GM21390 (cell line): ENCODE measurements at regions not wholly inside any gene's neighbourhood (a gene's known extent, or its start where the extent isn't known, plus 50 kb on each side); places are given as distances from the start of the nearest gene placed in this dataset.

Experiments
- ATAC-seq: cut with Tn5 transposase; IDR thresholded peaks from one replicate; pipeline ENCODE4 v1.9.1; 2021; ENCODE audit not compliant: unreplicated experiment

DNA sequence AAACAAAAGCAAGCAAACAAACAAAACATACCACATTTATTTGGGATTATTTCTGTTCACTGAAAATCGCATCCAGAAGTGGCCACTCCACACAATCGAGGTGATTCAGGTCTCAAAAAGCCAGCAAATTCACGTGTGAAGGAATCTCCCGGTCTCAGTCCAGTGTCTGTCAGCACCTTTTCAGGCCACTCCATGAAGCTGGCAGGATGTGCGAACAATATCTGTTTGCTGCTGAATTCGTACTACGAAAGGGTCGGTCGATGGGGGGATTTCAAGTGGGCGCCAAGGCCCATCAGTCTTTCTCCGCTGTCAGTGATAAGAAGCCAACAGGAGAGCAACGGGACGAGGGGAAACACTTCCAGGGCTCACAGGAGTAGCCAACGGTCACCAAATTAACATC, 505.1 kb downstream of the IRX1 start:
- no peak for ATAC-seq

- ATAC-seq: no peak
These were observed 505.6 kb downstream of the IRX1 start for GRCh38 chr5:4101189-4101588.

- ATAC-seq: no peak
These were observed 509.4 kb downstream of the IRX1 start for GRCh38 chr5:4104831-4105597.

- ATAC-seq: no peak
These were observed 513.1 kb downstream of the IRX1 start for GRCh38 chr5:4108690-4109089.

GRCh38 chr5:4113426-4113825, 517.8 kb downstream of the IRX1 start:
- ATAC-seq: no peak

DNA sequence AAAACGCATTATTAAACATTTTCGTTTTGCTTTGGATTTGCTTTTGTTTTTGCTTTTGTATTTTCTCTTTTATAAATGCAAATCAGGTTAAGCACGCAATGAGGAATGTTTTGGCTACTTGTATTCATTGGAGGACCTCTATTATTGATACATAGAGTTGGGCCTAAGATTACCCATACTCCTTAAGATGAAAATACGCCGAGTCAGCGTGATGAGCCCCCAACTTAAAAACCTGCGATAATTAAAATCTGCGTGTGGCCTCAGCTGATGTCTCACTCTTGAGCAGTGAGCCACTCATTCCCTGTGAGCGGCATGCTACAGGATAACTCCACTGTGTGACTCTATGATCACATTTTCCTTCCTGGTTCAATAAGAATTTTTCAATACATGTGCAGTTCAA, 518.3 kb downstream of the IRX1 start:
- ATAC-seq: no peak

- no peak for ATAC-seq
These were observed 518.8 kb downstream of the IRX1 start for GRCh38 chr5:4114452-4114851.

- no peak for ATAC-seq
These were observed 521.2 kb downstream of the IRX1 start for GRCh38 chr5:4116834-4117233.

DNA sequence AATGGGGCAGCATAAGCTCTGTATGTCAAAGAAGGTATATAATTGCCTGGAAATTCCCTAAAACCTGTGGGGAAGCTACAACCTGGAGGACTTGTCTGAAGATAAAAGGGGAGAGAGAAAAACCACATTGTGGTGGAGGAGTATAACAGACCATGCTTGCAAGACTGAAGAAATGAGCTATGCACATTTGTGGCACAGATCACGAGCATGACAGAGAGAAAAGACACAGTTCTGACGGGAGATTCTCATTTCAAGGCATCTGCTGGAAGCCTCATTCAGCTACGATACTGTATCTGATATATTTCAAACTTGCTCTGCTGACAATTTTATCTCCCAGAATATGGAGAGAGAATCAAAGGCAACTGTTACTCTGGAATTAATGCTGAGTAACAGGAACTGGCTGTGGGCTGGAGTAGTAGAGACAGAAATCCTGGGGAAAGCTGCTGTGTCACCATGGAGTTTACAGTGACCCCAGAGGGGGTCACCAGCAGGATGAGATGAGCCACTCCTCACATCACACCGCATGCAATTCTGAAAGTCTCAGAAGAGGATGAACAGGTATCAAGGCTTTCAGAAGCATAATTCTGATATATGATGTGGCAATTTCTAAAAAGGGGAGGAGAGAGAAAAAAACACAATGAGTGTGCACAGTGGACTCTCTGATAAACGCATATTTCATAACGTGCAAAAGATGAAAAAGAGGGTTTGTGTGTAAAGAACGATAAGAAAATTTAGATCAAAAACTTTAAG, 528.8 kb downstream of the IRX1 start:
- no peak for ATAC-seq

- no peak for ATAC-seq
These were observed 533.4 kb downstream of the IRX1 start for GRCh38 chr5:4128994-4129393.

- no peak for ATAC-seq
These were observed 533.9 kb downstream of the IRX1 start for GRCh38 chr5:4129523-4129922.

DNA sequence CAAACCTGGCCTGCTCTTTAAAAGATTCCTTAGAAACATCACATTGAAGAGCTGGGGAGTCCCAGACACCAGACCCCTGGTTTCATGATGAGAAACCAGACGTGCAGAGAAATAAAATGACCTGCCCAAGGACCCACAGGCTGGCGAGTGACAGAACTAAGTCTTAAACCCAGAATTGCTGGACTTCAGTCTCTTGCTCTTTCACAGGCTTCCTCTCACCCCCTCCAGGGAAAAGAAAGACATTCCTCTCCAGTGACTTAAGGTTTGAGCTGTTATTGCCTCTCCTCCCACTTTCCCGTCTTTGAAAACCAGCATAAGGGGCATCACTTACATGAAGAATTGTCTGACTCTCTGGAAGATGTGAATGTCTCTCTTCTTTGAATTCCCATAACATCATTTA, 535.2 kb downstream of the IRX1 start:
- ATAC-seq: no peak

DNA sequence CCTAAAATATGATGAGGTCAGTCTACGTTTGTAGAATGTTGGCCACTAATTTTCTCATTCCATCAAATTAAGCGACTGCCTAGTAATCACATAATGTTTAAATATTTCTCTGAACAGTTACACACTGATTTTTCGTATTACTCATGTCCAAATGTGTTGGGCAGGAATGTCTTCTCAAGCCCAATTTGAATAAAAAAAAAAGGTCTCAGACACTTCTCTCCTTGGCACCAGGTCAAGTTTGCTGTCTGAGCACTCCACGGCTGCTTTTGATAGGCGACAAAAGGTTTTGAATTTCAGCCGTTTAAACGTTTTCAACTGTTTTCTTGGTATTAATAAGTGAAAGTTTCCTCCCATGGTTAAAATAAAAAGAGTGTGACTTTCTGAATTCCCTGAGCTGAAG, 542.1 kb downstream of the IRX1 start:
- no peak for ATAC-seq

DNA sequence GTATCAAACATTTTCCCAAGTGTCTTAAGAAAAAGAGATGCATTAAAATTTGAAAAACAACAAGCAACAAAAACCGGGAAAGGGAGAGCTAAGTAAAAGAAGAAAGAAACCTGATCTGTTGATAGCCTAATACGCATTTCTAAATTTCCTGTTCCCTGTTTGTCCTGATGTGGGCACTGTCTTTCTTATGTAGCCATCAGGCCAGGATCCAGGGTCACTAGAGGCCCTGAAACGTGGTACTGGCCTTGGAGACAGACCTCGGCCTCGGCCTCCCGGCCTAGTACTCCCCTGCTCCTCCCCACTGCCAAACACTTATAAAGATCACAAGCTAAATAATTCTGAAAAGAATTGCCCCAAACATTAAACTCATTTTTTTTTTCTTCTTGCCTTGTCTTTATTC, 547.2 kb downstream of the IRX1 start:
- ATAC-seq: no peak

GRCh38 chr5:4144411-4145007, 548.9 kb downstream of the IRX1 start:
- no peak for ATAC-seq

GRCh38 chr5:4145511-4145910, 549.9 kb downstream of the IRX1 start:
- no peak for ATAC-seq

- no peak for ATAC-seq
These were observed 552.4 kb downstream of the IRX1 start for GRCh38 chr5:4148009-4148408.

DNA sequence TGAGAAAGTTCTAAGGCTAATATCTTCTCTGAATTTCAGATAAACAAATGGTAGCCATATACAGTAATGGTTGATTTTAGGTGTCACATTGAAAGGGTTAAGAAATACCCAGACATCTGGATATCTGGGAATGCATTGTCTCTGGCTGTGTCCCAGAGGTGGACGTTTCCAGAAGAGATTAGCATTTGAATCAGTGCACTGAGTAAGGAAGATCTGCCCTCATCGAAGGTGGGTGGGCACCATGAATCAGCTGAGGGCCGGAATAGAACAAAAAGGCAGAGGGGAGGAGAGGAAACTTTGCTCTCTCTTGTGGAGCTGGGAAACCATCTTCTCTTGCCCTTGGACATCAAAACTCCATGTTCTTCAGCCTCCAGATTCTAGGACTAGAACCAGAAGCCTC, 554.4 kb downstream of the IRX1 start:
- ATAC-seq: no peak

DNA sequence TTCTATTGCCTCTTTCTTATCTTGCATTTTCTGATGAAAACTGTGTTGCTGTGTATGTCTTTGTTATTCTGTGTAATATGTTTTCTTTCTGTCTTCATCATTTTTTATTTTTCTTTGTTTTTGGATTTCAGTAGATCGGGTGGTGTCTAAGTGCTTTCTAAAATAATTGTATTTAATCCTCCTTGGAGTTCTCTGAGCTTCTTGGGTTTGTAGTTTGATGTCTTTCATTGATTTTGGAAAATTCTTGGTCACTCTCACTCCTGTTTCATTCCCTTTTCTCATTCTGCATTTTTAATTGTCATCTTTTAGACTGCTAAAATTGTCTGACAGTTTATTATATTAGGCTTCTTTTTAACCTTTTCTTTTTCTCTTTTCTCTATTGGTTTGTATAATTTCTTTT, 560.5 kb downstream of the IRX1 start:
- ATAC-seq: no peak

- ATAC-seq: no peak
These were observed 561.3 kb downstream of the IRX1 start for GRCh38 chr5:4156889-4157288.

- ATAC-seq: no peak
These were observed 563.3 kb downstream of the IRX1 start for GRCh38 chr5:4158750-4159447.

DNA sequence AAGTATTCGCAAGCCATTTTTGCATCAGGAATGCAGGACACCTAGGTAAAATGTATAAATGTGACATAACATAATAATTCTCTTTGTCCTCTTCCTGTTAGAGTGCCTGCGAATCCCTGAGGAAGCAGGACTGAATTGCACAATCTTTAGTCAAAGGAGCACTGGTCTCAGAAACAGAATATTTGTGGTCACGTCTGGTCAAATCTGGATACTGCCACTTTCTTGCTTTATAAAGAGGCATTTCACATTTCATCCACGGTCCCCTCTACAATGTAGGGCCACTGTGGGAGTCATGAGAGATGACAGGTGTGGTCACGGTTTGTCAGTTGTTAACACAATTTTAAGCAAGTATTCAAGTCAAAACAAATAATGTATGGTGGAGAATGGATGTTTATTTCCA, 564.0 kb downstream of the IRX1 start:
- no peak for ATAC-seq
